PC-9 (cell line): ENCODE measurements at regions not wholly inside any gene's neighbourhood (a gene's known extent, or its start where the extent isn't known, plus 50 kb on each side); places are given as distances from the start of the nearest gene placed in this dataset.

Experiments
- BruUV-seq: library from RNA; stranded (reverse); fragments of 400-500 nt; replicated peaks from 2 replicates; lab custom pipeline; 2021; lab: Mats Ljungman, UMichigan
- CTCF ChIA-PET: fragments of 300-600 bp; sonication (Branson Sonifier 250); formaldehyde crosslinking; loops from one replicate; lab custom pipeline; 2022; ENCODE audit warnings: antibody characterized with exemption; lab: Charles Lee
- POLR2A ChIA-PET: fragments of 300-600 bp; sonication (Branson Sonifier 250); formaldehyde crosslinking; loops from one replicate; lab custom pipeline; 2022; ENCODE audit warnings: antibody characterized with exemption; ENCODE audit not compliant: unreplicated experiment; lab: Charles Lee
- DNase-seq, 2 experiments: peaks; one replicate each; pipeline versions ENCODE4 v3.0.0 to v3.0.0-alpha.2; 2015 to 2022; ENCODE audit warnings: mixed read lengths in 1 of 2
- H2AFZ ChIP-seq: fragments of 200-600 bp; sonication (generic); 2 replicates; pipeline ENCODE4 v1.8.1; 2017; ENCODE audit warnings: antibody characterized with exemption
- H3F3A ChIP-seq: fragments of 200-600 bp; sonication (generic); 2 replicates; pipeline ENCODE4 v1.8.1; 2017; ENCODE audit warnings: antibody characterized with exemption, mild to moderate bottlenecking, low read depth; ENCODE audit not compliant: insufficient read depth
- H3K27ac ChIP-seq: fragments of 200-600 bp; sonication (generic); 2 replicates; pipeline ENCODE4 v1.6.1; 2016; ENCODE audit warnings: mixed run types
- H3K27me3 ChIP-seq: fragments of 200-600 bp; sonication (generic); 2 replicates; pipeline ENCODE4 v1.6.1; 2016; ENCODE audit warnings: low read depth, mixed run types; ENCODE audit not compliant: insufficient read depth
- H3K36me3 ChIP-seq: fragments of 200-600 bp; sonication (generic); 2 replicates; pipeline ENCODE4 v1.6.1; 2016; ENCODE audit warnings: low read depth, mixed run types
- H3K4me1 ChIP-seq: fragments of 200-600 bp; sonication (generic); replicated peaks from 2 replicates; pipeline ENCODE4 v1.6.1; 2016; ENCODE audit warnings: mixed run types; ENCODE audit not compliant: insufficient read depth
- H3K4me2 ChIP-seq: fragments of 200-600 bp; sonication (generic); 2 replicates; pipeline ENCODE4 v1.6.1; 2017; ENCODE audit warnings: mixed run types
- H3K4me3 ChIP-seq: fragments of 200-600 bp; sonication (generic); 2 replicates; pipeline ENCODE4 v1.6.1; 2016; ENCODE audit warnings: mixed run types
- H3K79me2 ChIP-seq: fragments of 200-600 bp; sonication (generic); 2 replicates; pipeline ENCODE4 v1.6.1; 2017; ENCODE audit warnings: low read depth, mixed run types
- H3K9me2 ChIP-seq: fragments of 200-600 bp; sonication (generic); 2 replicates; pipeline ENCODE4 v1.8.1; 2017; ENCODE audit warnings: mild to moderate bottlenecking; ENCODE audit not compliant: insufficient read depth
- H3K9me3 ChIP-seq: fragments of 200-600 bp; sonication (generic); 2 replicates; pipeline ENCODE4 v1.8.1; 2016; ENCODE audit warnings: low read depth; ENCODE audit not compliant: insufficient read depth
- H4K20me1 ChIP-seq: fragments of 200-600 bp; sonication (generic); 2 replicates; pipeline ENCODE4 v1.8.1; 2017; ENCODE audit not compliant: insufficient read depth
- CTCF ChIP-seq: fragments of 200-600 bp; sonication (generic); conservative IDR thresholded peaks from 2 replicates; pipeline ENCODE4 v1.6.1; 2017; ENCODE audit warnings: mixed run types, antibody characterized with exemption, mild to moderate bottlenecking, moderate library complexity
- EZH2 ChIP-seq: fragments of 200-600 bp; sonication (generic); IDR thresholded peaks from 2 replicates; pipeline ENCODE4 v1.8.0; 2017; ENCODE audit warnings: antibody characterized with exemption, low read depth
- intact Hi-C: fragments of 100-400 bp; cut with micrococcal nuclease; formaldehyde crosslinking; loops from one replicate; pipeline ENCODE4 v1.10.0; 2022; ENCODE audit not compliant: unreplicated experiment

- H3K4me1 ChIP-seq, result no peaks in the 10 kb centered on the region
- ChIA-PET POLR2A (no interaction called here), CTCF (no interaction called here)
- no peaks in the 10 kb centered on the region for H3K36me3 ChIP-seq
- no peak overlapping the region for H2AFZ ChIP-seq
- H3F3A ChIP-seq, result no peaks in the 10 kb centered on the region
- H3K4me2 ChIP-seq, result no peak overlapping the region
- no peak for DNase-seq
- H3K9me3 ChIP-seq, result no peaks in the 10 kb centered on the region; the same call in 1 of the 2 replicates
- no peaks in the 10 kb centered on the region; the same call in 1 of the 2 replicates for H4K20me1 ChIP-seq
- H3K9me2 ChIP-seq, result no peaks in the 10 kb centered on the region
- BruUV-seq, result no TSS peak
- intact Hi-C loops, result no loop called here
- H3K27me3 ChIP-seq, result no peaks in the 10 kb centered on the region
- TF ChIP-seq CTCF (no peak), EZH2 (no peak)
- H3K4me3 ChIP-seq, result no peak overlapping the region
- H3K27ac ChIP-seq, result no peak overlapping the region
- no peaks in the 10 kb centered on the region for H3K79me2 ChIP-seq
These were observed 152.3 kb downstream of the IPMK start for GRCh38 chr10:58115218-58116050.

- POLR2A ChIA-PET, result no interaction called here
- Histone ChIP-seq H3K79me2 (no peaks in the 10 kb centered on the region), H3K9me2 (no peaks in the 10 kb centered on the region), H3F3A (no peaks in the 10 kb centered on the region), H3K27me3 (no peaks in the 10 kb centered on the region), H3K9me3 (no peaks in the 10 kb centered on the region; the same call in 1 of the 2 replicates), H3K27ac (no peak overlapping the region), H4K20me1 (no peaks in the 10 kb centered on the region), H3K4me1 (no peaks in the 10 kb centered on the region), H3K4me2 (no peak overlapping the region), H3K4me3 (no peak overlapping the region), H2AFZ (no peak overlapping the region), H3K36me3 (no peaks in the 10 kb centered on the region)
- DNase-seq, result no peak
- intact Hi-C loops, result no loop called here
- BruUV-seq, result no TSS peak
- CTCF ChIA-PET, result interaction anchor here (0.6 kb wide), 1 partner anchor 95 kb away, joined by 3 read pairs; no protein-coding TSS in a partner anchor
- TF ChIP-seq CTCF (no peak), EZH2 (no peak)
These were observed 158.0 kb downstream of the IPMK start for GRCh38 chr10:58109731-58110130.

- H3K79me2 ChIP-seq, result no peaks in the 10 kb centered on the region
- POLR2A ChIA-PET, result no interaction called here
- H3K4me2 ChIP-seq, result no peak overlapping the region
- no peaks in the 10 kb centered on the region; the same call in 1 of the 2 replicates for H3K9me3 ChIP-seq
- no peaks in the 10 kb centered on the region for H3K36me3 ChIP-seq
- CTCF ChIA-PET, result no interaction called here
- no peak for DNase-seq
- no peaks in the 10 kb centered on the region for H4K20me1 ChIP-seq
- H3K4me1 ChIP-seq, result no peaks in the 10 kb centered on the region
- BruUV-seq, result no TSS peak
- intact Hi-C loops, result no loop called here
- no peak overlapping the region for H3K27ac ChIP-seq
- TF ChIP-seq CTCF (no peak), EZH2 (no peak)
- H3K9me2 ChIP-seq, result no peaks in the 10 kb centered on the region
- no peak overlapping the region for H2AFZ ChIP-seq
- H3K4me3 ChIP-seq, result no peak overlapping the region
- no peaks in the 10 kb centered on the region for H3F3A ChIP-seq
- H3K27me3 ChIP-seq, result no peaks in the 10 kb centered on the region
These were observed 160.2 kb downstream of the IPMK start for GRCh38 chr10:58107506-58107905.
